AG04449 (cell line): ENCODE measurements at regions not wholly inside any gene's neighbourhood (a gene's known extent, or its start where the extent isn't known, plus 50 kb on each side); places are given as distances from the start of the nearest gene placed in this dataset.

Source experiments
- CTCF ChIA-PET: fragments of 350-600 bp; formaldehyde crosslinking; extraction: SDS; loops from one replicate; lab custom pipeline; 2021; ENCODE audit warnings: antibody characterized with exemption; lab: Yijun Ruan, JAX
- POLR2A ChIA-PET: fragments of 400-600, 350-600 bp; formaldehyde crosslinking; extraction: SDS; loops from one replicate; lab custom pipeline; 2020; ENCODE audit warnings: antibody characterized with exemption, inconsistent platforms; lab: Yijun Ruan, JAX
- DNase-seq: peaks from one replicate; pipeline ENCODE4 v3.0.0-alpha.2; 2010; ENCODE audit warnings: low read depth, low spot score
- H3K4me3 ChIP-seq: 2 replicates; pipeline ENCODE4 v1.5.1; 2011; ENCODE audit warnings: low read depth, mild to moderate bottlenecking, control low read depth, low read length
- CTCF ChIP-seq: IDR thresholded peaks from one replicate; pipeline ENCODE4 v1.5.1; 2011; ENCODE audit warnings: mild to moderate bottlenecking, moderate library complexity, low read length, control low read depth, inconsistent platforms; ENCODE audit not compliant: insufficient read depth; ENCODE audit errors: missing control alignments

GRCh38 chr18:54766634-54767033, 61.6 kb upstream of the RAB27B start:
- POLR2A ChIA-PET = no interaction called here
- no peak for TF ChIP-seq CTCF
- CTCF ChIA-PET = interaction anchor here (0.6 kb wide), 1 partner anchor 12 kb away, joined by 5 read pairs; no protein-coding TSS in a partner anchor
- DNase-seq = no peak
- no peak overlapping the region for H3K4me3 ChIP-seq

GRCh38 chr18:54767098-54767497, 61.2 kb upstream of the RAB27B start:
- CTCF ChIA-PET = no interaction called here

DNA sequence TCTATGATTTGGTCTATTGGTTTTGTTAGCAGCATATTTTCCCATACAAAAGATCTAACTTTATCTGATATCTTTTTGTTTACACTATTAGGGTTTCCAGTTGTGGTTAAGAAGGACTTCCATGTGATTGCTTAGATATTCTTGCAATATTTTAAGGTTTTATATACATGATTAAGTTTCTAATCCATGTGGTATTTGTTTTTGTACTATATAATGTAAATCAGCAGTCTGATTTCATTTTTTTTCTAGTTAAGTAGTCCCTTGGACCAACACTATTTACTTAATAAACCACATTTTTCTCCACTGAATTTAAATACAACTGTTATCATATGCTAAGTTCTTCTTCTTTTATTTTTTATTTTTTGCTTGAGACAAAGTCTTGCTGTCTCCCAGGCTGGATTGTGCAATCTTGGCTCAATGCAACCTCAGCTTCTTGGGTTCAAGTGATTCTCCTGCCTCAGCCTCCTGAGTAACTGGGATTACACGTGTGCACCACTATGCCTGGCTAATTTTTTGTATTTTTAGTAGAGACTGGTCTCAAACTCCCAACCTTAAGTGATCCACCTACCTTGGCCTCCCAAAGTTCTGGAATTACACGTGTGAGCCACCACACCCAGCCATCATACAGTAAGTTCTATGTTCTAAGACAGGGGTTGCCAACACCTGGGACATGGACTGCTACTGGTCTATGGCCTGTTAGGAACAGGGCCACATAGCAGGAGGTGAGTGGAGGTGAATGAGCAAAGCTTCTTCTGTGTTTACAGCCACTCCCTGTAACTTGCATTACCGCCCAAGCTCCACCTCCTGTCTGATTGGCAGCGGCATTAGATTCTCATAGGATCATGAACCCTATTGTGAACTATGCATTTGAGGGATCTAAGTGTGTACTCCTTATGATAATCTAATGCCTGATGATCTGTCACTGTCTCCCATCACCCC, 58.5 kb upstream of the RAB27B start:
- no peak overlapping the region for H3K4me3 ChIP-seq
- no peak for TF ChIP-seq CTCF
- DNase-seq = no peak
- POLR2A ChIA-PET = no interaction called here
- CTCF ChIA-PET = interaction anchor here (0.8 kb wide), 1 partner anchor 213 kb away, joined by 4 read pairs; no protein-coding TSS in a partner anchor

More at GRCh38 chr18:54767098-54767497, 61.2 kb upstream of the RAB27B start:
- POLR2A ChIA-PET = no interaction called here
- TF ChIP-seq CTCF = no peak
- no peak overlapping the region for H3K4me3 ChIP-seq
- DNase-seq = no peak

DNA sequence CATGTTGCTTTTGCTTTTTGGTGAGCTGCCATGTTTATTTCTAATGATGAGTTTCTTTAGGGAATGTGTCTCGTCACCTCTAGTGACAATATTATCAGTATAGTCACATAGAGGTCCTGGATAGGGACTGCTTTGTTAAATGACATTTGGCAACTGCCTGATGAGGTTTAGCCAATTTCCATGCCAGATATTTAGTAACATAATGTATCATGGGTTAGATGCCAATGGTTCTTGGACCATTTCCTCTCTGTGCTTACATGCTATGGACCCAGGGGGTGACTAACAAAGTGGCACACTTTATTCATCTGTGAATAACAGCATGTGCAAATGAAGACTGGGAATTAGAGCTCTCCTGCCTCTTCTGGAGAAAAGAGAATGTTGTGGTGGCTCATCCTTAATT, 56.2 kb upstream of the RAB27B start:
- CTCF ChIA-PET = no interaction called here
- TF ChIP-seq CTCF = no peak
- POLR2A ChIA-PET = no interaction called here
- no peak overlapping the region for H3K4me3 ChIP-seq
- no peak for DNase-seq

GRCh38 chr18:54774423-54774822, 53.9 kb upstream of the RAB27B start:
- DNase-seq = peak; percentile 46
- no peak for TF ChIP-seq CTCF
- POLR2A ChIA-PET = no interaction called here
- CTCF ChIA-PET = interaction anchor here (0.7 to 2.1 kb wide), 4 partner anchors 11 to 32 kb away, joined by 3 to 6 read pairs (median 4); no protein-coding TSS in a partner anchor
- H3K4me3 ChIP-seq = no peak overlapping the region

- POLR2A ChIA-PET = no interaction called here
Observed at GRCh38 chr18:54774981-54775665, 53.2 kb upstream of the RAB27B start.

More at GRCh38 chr18:54774981-54775665, 53.2 kb upstream of the RAB27B start:
- no peak for DNase-seq
- CTCF ChIA-PET = interaction anchor here (0.6 to 2.1 kb wide), 6 partner anchors 12 to 290 kb away, joined by 3 to 6 read pairs (median 3); no protein-coding TSS in a partner anchor
- H3K4me3 ChIP-seq = no peak overlapping the region
- no peak for TF ChIP-seq CTCF
